B cell (primary cell): ENCODE measurements at regions not wholly inside any gene's neighbourhood (a gene's known extent, or its start where the extent isn't known, plus 50 kb on each side); places are given as distances from the start of the nearest gene placed in this dataset.

Source experiments
- ATAC-seq: fragments of 200-7000 bp; cut with Tn5 transposase; one replicate; pipeline ENCODE4 v1.10.0; 2021; ENCODE audit warnings: low read depth, mild to moderate bottlenecking, moderate number of reproducible peaks, moderate library complexity
- CTCF ChIA-PET: fragments of 350-600 bp; sonication (Branson Sonifier 250); formaldehyde crosslinking; loops from one replicate; lab custom pipeline; 2021; ENCODE audit warnings: antibody characterized with exemption, inconsistent platforms; lab: Charles Lee
- POLR2A ChIA-PET: fragments of 350-600 bp; sonication (Branson Sonifier 250); formaldehyde crosslinking; loops from one replicate; lab custom pipeline; 2021; ENCODE audit warnings: antibody characterized with exemption; lab: Charles Lee
- DNase-seq: peaks from one replicate; pipeline ENCODE4 v3.0.0; 2013
- H2AFZ ChIP-seq: 2 replicates; pipeline ENCODE4 v1.6.1; 2012; ENCODE audit warnings: mild to moderate bottlenecking, low read depth, low read length; ENCODE audit not compliant: insufficient read depth, poor library complexity, severe bottlenecking
- H3K27ac ChIP-seq, 2 donors: 1 replicate in 1 of 2; 2 replicates in 1 of 2; pipeline ENCODE4 v1.5.1; 2012 to 2013; ENCODE audit warnings: low read length in 2 of 2, mild to moderate bottlenecking in 2 of 2, moderate library complexity in 1 of 2
- H3K27me3 ChIP-seq, 4 experiments: fragments of 200-600 bp in 1 of 4; sonication (generic) in 1 of 4; replicated peaks in 1 of 4; 1 replicate in 2 of 4; 2 replicates in 2 of 4; pipeline versions ENCODE4 v1.6.1 to v1.7.0; 2013 to 2016; ENCODE audit warnings: low read length in 3 of 4, mild to moderate bottlenecking in 2 of 4, mixed read lengths in 1 of 4, moderate library complexity in 1 of 4; ENCODE audit not compliant: insufficient read depth in 4 of 4, control insufficient read depth in 3 of 4; ENCODE audit errors: control extremely low read depth in 1 of 4
- H3K36me3 ChIP-seq, 2 experiments: replicated peaks in 1 of 2; 1 replicate in 1 of 2; 2 replicates in 1 of 2; pipeline versions ENCODE4 v1.6.1 to v1.7.1; 2013; ENCODE audit warnings: low read length in 1 of 2; ENCODE audit not compliant: insufficient read depth in 2 of 2, control insufficient read depth in 1 of 2; ENCODE audit errors: control extremely low read depth in 1 of 2, extremely low read depth in 1 of 2
- H3K4me1 ChIP-seq, 2 donors: fragments of 200-600 bp in 1 of 2; sonication (generic) in 1 of 2; 1 replicate in 1 of 2; 2 replicates in 1 of 2; pipeline versions ENCODE4 v1.5.1 to v1.6.1; 2013 to 2017; ENCODE audit warnings: low read length in 2 of 2; ENCODE audit not compliant: control insufficient read depth in 2 of 2, insufficient read depth in 2 of 2
- H3K4me2 ChIP-seq: replicated peaks from 2 replicates; pipeline ENCODE3; 2012; ENCODE audit warnings: mild to moderate bottlenecking, low read depth, low read length; ENCODE audit not compliant: poor library complexity, severe bottlenecking
- H3K4me3 ChIP-seq, 5 experiments: fragments of 200-600 bp in 1 of 5; sonication (generic) in 1 of 5; 1 replicate in 3 of 5; 2 replicates in 2 of 5; pipeline versions ENCODE4 v1.5.1 to v1.7.0; 2011 to 2016; ENCODE audit warnings: low read length in 4 of 5, mild to moderate bottlenecking in 4 of 5, low read depth in 2 of 5, control low read depth in 1 of 5, moderate library complexity in 1 of 5; ENCODE audit not compliant: insufficient read depth in 1 of 5; ENCODE audit errors: control extremely low read depth in 1 of 5, extremely low read depth in 1 of 5
- H3K79me2 ChIP-seq: fragments of 200-600 bp; sonication (generic); one replicate; pipeline ENCODE4 v1.6.0; 2016; ENCODE audit warnings: low read length; ENCODE audit not compliant: control insufficient read depth, insufficient read depth
- H3K9ac ChIP-seq: fragments of 200-600 bp; sonication (generic); 2 replicates; pipeline ENCODE4 v1.6.1; 2017; ENCODE audit warnings: mild to moderate bottlenecking, low read length, moderate library complexity
- H3K9me3 ChIP-seq, 3 donors: one replicate each; pipeline versions ENCODE4 v1.6.1 to v1.7.1; 2013; ENCODE audit warnings: low read length in 2 of 3; ENCODE audit not compliant: control insufficient read depth in 2 of 3, insufficient read depth in 1 of 3; ENCODE audit errors: control extremely low read depth in 1 of 3
- H4K20me1 ChIP-seq: 2 replicates; pipeline ENCODE4 v1.6.0; 2012; ENCODE audit warnings: mild to moderate bottlenecking, low read length; ENCODE audit not compliant: insufficient read depth, control insufficient read depth, poor library complexity, severe bottlenecking
- H3K27ac Mint-ChIP-seq: one replicate; pipeline ENCODE4 v1.8.0; 2021; ENCODE audit warnings: mixed read lengths
- H3K27me3 Mint-ChIP-seq: one replicate; pipeline ENCODE4 v1.8.0; 2021; ENCODE audit warnings: mixed read lengths
- H3K4me1 Mint-ChIP-seq: one replicate; pipeline ENCODE4 v1.8.0; 2021; ENCODE audit warnings: mixed read lengths
- H3K4me3 Mint-ChIP-seq: one replicate; pipeline ENCODE4 v1.8.0; 2021; ENCODE audit warnings: mixed read lengths
- H3K9me3 Mint-ChIP-seq: one replicate; pipeline ENCODE4 v1.8.0; 2022; ENCODE audit warnings: mixed read lengths; ENCODE audit not compliant: insufficient read depth
- EZH2 ChIP-seq: IDR thresholded peaks from 2 replicates; pipeline ENCODE4 v1.6.1; 2012; ENCODE audit warnings: borderline replicate concordance, low read depth, mild to moderate bottlenecking, moderate library complexity, low read length; ENCODE audit not compliant: insufficient read depth, poor library complexity, severe bottlenecking
- WGBS: methylation state at CpG from one replicate; pipeline ENCODE4 v1.1.5; 2013; ENCODE audit warnings: missing lambda C conversion rate; ENCODE audit not compliant: insufficient coverage; 5-methylcytosine and 5-hydroxymethylcytosine counted together
- intact Hi-C: fragments of 100-400 bp; cut with micrococcal nuclease; formaldehyde crosslinking; loops from one replicate; pipeline ENCODE4 v1.10.0; 2022
- TF ChIP-seq, protein P1 (sequence below): fragments of 200-600 bp; IDR thresholded peaks from one replicate; pipeline ENCODE4 v1.8.0; 2022; ENCODE audit warnings: antibody characterized with exemption, mild to moderate bottlenecking

DNA sequence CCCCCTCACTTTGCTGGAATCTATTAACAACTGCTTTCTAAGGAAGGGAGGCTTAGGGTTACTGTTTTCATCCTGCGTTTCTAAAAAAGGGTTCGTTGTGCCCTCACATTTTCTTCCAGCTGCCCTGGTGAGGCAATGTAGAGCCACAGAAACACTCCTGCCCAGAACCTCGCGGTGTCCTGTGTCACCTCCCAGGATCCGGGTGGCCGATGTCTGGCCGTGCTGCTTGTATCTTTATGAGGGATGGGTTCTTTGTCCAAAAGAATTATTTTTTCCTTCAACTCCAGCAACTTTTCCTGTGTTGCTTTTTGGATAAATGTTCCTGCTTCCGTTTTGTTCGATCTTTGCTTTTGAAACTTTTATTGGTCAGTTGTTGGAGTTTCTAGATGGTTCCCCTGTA is 291.8 kb upstream of the HS6ST1 start:
- Mint-ChIP-seq H3K27ac (no peak overlapping the region), H3K4me1 (no peaks in the 10 kb centered on the region), H3K27me3 (no peaks in the 10 kb centered on the region), H3K4me3 (no peak overlapping the region), H3K9me3 (no peaks in the 10 kb centered on the region)
- Histone ChIP-seq H3K9ac (no peak overlapping the region), H3K27ac (no peak overlapping the region), H3K9me3 (no peaks in the 10 kb centered on the region), H3K4me2 (no peak overlapping the region), H2AFZ (no peak overlapping the region), H3K79me2 (no peaks in the 10 kb centered on the region), H3K27me3 (no peaks in the 10 kb centered on the region), H4K20me1 (no peaks in the 10 kb centered on the region), H3K4me3 (no peak overlapping the region), H3K36me3 (no peaks in the 10 kb centered on the region), H3K4me1 (no peaks in the 10 kb centered on the region)
- 96% methylated on average over 4 of the region's 9 CpGs for WGBS
- intact Hi-C loops: no loop called here
- TF ChIP-seq, protein P1, sequence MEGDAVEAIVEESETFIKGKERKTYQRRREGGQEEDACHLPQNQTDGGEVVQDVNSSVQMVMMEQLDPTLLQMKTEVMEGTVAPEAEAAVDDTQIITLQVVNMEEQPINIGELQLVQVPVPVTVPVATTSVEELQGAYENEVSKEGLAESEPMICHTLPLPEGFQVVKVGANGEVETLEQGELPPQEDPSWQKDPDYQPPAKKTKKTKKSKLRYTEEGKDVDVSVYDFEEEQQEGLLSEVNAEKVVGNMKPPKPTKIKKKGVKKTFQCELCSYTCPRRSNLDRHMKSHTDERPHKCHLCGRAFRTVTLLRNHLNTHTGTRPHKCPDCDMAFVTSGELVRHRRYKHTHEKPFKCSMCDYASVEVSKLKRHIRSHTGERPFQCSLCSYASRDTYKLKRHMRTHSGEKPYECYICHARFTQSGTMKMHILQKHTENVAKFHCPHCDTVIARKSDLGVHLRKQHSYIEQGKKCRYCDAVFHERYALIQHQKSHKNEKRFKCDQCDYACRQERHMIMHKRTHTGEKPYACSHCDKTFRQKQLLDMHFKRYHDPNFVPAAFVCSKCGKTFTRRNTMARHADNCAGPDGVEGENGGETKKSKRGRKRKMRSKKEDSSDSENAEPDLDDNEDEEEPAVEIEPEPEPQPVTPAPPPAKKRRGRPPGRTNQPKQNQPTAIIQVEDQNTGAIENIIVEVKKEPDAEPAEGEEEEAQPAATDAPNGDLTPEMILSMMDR: no peak
- TF ChIP-seq EZH2: no peak
- ATAC-seq: no peak
- no peak for DNase-seq
- ChIA-PET POLR2A (no interaction called here), CTCF (no interaction called here)

DNA sequence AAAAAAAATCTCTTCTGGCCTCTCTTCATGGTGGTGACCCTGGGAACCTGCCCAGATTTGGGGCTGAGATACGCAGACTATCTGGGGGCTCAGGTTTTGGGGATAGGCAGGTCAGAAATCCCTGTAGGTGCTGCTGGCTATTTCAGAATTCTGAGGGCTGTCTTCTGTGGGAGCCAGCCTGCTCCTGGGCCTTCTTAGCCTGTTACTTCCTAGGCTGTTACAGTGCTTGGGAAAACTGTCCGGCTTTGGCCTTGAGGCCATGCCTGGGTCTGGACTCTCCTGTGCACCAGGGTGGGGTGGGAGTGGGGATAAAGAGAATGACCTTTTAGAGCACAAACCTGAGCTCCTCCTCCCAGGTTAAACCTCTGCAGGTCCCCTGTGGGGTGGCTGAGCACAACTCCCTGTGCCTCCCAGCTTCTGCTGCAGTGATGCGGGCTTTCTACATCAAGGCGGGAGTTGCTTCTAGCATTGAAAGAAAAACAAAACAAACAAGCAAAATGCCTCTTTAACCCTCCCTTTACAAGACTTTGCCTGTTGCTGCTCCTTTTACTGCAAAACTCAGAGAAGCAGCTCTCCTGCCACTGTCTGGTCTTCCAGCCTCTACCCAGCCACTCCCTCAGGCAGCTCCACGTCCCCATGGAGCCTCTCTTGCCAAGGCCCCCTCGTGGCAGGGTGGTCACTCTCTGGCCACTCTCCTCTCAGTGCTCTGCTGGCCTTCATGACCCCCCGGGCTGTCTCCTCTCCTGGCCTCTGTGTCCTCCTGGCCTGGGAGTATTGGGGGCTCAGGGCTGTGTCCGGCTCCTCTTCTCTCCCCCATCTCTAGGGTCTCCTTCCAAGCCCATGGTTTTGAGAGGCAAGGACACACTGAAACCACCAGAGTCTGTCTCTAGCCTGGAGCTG is 293.0 kb upstream of the HS6ST1 start:
- no peak for DNase-seq

More for the DNA sequence above, 293.0 kb upstream of the HS6ST1 start:
- no peak overlapping the region for H3K9ac ChIP-seq
- intact Hi-C loops: no loop called here
- no peak overlapping the region for H3K4me3 Mint-ChIP-seq
- no peaks in the 10 kb centered on the region for H3K79me2 ChIP-seq
- POLR2A ChIA-PET: no interaction called here
- no peaks in the 10 kb centered on the region for H3K4me1 ChIP-seq
- H4K20me1 ChIP-seq: no peaks in the 10 kb centered on the region
- CTCF ChIA-PET: no interaction called here
- no peaks in the 10 kb centered on the region for H3K4me1 Mint-ChIP-seq
- H2AFZ ChIP-seq: no peak overlapping the region
- H3K36me3 ChIP-seq: no peaks in the 10 kb centered on the region
- H3K27me3 ChIP-seq: no peaks in the 10 kb centered on the region
- H3K4me2 ChIP-seq: no peak overlapping the region
- ATAC-seq: no peak
- H3K27me3 Mint-ChIP-seq: no peaks in the 10 kb centered on the region
- H3K27ac ChIP-seq: no peak overlapping the region
- no peaks in the 10 kb centered on the region for H3K9me3 ChIP-seq
- no peak overlapping the region for H3K4me3 ChIP-seq
- WGBS: 93% methylated on average over 7 of the region's 8 CpGs
- no peaks in the 10 kb centered on the region for H3K9me3 Mint-ChIP-seq
- TF ChIP-seq, protein P1: no peak
- no peak overlapping the region for H3K27ac Mint-ChIP-seq
